ENCODE measurements at regions not wholly inside any gene's neighbourhood (a gene's known extent, or its start where the extent isn't known, plus 50 kb on each side); places are given as distances from the start of the nearest gene placed in this dataset.
A peak's percentile ranks its signal among the peaks of the same experiment; 100 is the strongest.

GRCh38 chr6:146903451-146903850 lies 300.8 kb upstream of the STXBP5 start:
- DNase-seq: no peak

- no peak for DNase-seq
Measured at GRCh38 chr6:146904596-146904995, 299.6 kb upstream of the STXBP5 start.

GRCh38 chr6:146905181-146905704 lies 299.0 kb upstream of the STXBP5 start:
- peak; percentile 18 for DNase-seq

- no peak for DNase-seq
Measured at GRCh38 chr6:146908786-146909185, 295.4 kb upstream of the STXBP5 start.

GRCh38 chr6:146909376-146909775 lies 294.8 kb upstream of the STXBP5 start:
- no peak for DNase-seq

GRCh38 chr6:146909886-146910285 lies 294.3 kb upstream of the STXBP5 start:
- DNase-seq: no peak

- DNase-seq: no peak
Measured at GRCh38 chr6:146910611-146911010, 293.6 kb upstream of the STXBP5 start.

- no peak for DNase-seq
Measured at GRCh38 chr6:146911635-146912215, 292.5 kb upstream of the STXBP5 start.

GRCh38 chr6:146912730-146913685 lies 291.2 kb upstream of the STXBP5 start:
- no peak for DNase-seq

- peak; percentile 80 for DNase-seq
Measured at GRCh38 chr6:146913842-146914488, 290.3 kb upstream of the STXBP5 start.

- peak; percentile 75 for DNase-seq
Measured at GRCh38 chr6:146914489-146915483, 289.4 kb upstream of the STXBP5 start.

GRCh38 chr6:146915671-146916127 lies 288.5 kb upstream of the STXBP5 start:
- DNase-seq: no peak

GRCh38 chr6:146916435-146917025 lies 287.7 kb upstream of the STXBP5 start:
- DNase-seq: no peak

GRCh38 chr6:146917182-146917581 lies 287.0 kb upstream of the STXBP5 start:
- no peak for DNase-seq

- DNase-seq: no peak
Measured at GRCh38 chr6:146917979-146918378, 286.2 kb upstream of the STXBP5 start.

GRCh38 chr6:146919017-146919416 lies 285.2 kb upstream of the STXBP5 start:
- DNase-seq: no peak

GRCh38 chr6:146923205-146923833 lies 280.9 kb upstream of the STXBP5 start:
- DNase-seq: no peak

GRCh38 chr6:146925846-146926245 lies 278.4 kb upstream of the STXBP5 start:
- no peak for DNase-seq

- DNase-seq: no peak
Measured at GRCh38 chr6:146928503-146928902, 275.7 kb upstream of the STXBP5 start.

- no peak for DNase-seq
Measured at GRCh38 chr6:146931214-146931613, 273.0 kb upstream of the STXBP5 start.

GRCh38 chr6:146937316-146937715 lies 266.9 kb upstream of the STXBP5 start:
- DNase-seq: no peak
